ENCODE measurements at regions not wholly inside any gene's neighbourhood (a gene's known extent, or its start where the extent isn't known, plus 50 kb on each side); places are given as distances from the start of the nearest gene placed in this dataset.

DNA sequence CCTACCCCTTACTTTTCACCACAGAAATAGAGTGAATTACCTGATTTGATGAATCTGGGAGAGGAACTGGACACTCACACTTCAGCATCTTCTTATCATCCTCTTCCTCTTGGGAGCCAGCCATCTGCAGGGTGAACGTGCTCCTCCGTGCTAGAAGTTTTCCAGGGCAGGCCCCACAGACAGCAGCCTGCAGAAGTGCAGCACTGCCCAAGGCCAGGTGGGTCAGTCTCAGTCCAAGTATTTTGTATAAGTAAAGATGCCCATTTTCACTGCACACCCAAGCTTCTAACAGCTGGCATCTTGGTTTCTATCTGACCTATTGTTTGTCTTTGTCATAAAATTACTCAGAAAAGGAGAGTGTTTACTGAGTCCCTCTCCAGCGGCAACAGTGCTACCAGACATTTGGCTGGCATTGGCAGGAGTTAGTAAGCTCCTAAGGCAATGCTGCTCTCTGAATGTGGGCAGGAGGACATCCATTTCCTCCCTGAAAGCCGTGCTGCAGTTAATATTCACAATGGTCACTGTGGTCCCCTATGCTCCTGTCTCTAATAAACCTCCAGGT is 222.6 kb upstream of the CTAGE1 start:
- Histone ChIP-seq H3K27me3 (ENCODE audit: insufficient read depth, low read depth, low read length) (no peaks in the 10 kb centered on the region), H3K4me2 (ENCODE audit: low read length) (no peak overlapping the region), H3K9me3 (ENCODE audit: low read length) (no peaks in the 10 kb centered on the region)

DNA sequence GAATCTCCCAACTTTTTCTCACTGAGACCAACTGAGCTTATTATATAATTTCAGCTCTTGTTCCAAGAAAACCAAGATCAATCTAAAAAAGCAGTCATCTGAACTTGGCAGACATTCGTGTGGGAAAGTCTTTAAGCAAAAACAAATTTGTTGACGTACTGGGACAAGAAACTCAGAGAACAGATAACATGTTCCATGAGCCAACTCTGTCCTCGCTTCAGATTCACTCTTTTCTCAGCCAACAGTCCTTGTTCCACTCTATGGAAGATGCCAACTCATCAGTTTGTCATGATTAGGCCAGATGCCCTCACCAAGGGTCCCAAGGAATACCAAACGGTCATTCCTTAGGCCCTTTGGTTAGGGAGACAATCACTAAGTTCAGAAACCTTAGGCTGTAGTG is 224.2 kb upstream of the CTAGE1 start:
- TF ChIP-seq MXI1 (conservative IDR thresholded peaks at IDR 0.05; ENCODE audit: poor library complexity, severe bottlenecking) (no peak), POLR2AphosphoS5 (IDR thresholded peaks at IDR 0.05) (no peak), EP300 (conservative IDR thresholded peaks at IDR 0.05; ENCODE audit: poor library complexity, severe bottlenecking) (no peak), TAF1 (IDR thresholded peaks at IDR 0.05; ENCODE audit: low read depth) (no peak), SMC3 (conservative IDR thresholded peaks at IDR 0.05; ENCODE audit: poor library complexity) (no peak), EZH2 (IDR thresholded peaks at IDR 0.05; ENCODE audit: borderline replicate concordance, insufficient read depth, low read length, poor library complexity, severe bottlenecking) (no peak), RAD21 (conservative IDR thresholded peaks at IDR 0.05) (no peak)
- TF ChIP-seq, protein P1, sequence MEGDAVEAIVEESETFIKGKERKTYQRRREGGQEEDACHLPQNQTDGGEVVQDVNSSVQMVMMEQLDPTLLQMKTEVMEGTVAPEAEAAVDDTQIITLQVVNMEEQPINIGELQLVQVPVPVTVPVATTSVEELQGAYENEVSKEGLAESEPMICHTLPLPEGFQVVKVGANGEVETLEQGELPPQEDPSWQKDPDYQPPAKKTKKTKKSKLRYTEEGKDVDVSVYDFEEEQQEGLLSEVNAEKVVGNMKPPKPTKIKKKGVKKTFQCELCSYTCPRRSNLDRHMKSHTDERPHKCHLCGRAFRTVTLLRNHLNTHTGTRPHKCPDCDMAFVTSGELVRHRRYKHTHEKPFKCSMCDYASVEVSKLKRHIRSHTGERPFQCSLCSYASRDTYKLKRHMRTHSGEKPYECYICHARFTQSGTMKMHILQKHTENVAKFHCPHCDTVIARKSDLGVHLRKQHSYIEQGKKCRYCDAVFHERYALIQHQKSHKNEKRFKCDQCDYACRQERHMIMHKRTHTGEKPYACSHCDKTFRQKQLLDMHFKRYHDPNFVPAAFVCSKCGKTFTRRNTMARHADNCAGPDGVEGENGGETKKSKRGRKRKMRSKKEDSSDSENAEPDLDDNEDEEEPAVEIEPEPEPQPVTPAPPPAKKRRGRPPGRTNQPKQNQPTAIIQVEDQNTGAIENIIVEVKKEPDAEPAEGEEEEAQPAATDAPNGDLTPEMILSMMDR (IDR thresholded peaks at IDR 0.05; ENCODE audit: poor library complexity, severe bottlenecking) = no peak
- TF ChIP-seq, protein P2, sequence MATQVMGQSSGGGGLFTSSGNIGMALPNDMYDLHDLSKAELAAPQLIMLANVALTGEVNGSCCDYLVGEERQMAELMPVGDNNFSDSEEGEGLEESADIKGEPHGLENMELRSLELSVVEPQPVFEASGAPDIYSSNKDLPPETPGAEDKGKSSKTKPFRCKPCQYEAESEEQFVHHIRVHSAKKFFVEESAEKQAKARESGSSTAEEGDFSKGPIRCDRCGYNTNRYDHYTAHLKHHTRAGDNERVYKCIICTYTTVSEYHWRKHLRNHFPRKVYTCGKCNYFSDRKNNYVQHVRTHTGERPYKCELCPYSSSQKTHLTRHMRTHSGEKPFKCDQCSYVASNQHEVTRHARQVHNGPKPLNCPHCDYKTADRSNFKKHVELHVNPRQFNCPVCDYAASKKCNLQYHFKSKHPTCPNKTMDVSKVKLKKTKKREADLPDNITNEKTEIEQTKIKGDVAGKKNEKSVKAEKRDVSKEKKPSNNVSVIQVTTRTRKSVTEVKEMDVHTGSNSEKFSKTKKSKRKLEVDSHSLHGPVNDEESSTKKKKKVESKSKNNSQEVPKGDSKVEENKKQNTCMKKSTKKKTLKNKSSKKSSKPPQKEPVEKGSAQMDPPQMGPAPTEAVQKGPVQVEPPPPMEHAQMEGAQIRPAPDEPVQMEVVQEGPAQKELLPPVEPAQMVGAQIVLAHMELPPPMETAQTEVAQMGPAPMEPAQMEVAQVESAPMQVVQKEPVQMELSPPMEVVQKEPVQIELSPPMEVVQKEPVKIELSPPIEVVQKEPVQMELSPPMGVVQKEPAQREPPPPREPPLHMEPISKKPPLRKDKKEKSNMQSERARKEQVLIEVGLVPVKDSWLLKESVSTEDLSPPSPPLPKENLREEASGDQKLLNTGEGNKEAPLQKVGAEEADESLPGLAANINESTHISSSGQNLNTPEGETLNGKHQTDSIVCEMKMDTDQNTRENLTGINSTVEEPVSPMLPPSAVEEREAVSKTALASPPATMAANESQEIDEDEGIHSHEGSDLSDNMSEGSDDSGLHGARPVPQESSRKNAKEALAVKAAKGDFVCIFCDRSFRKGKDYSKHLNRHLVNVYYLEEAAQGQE (IDR thresholded peaks at IDR 0.05; ENCODE audit: borderline replicate concordance) = no peak
- no peak overlapping the region for H3K4me3 ChIP-seq (ENCODE audit: low read length)

More for the DNA sequence above, 222.6 kb upstream of the CTAGE1 start:
- no peak overlapping the region for H3K9ac ChIP-seq (ENCODE audit: low read length)
- H3K36me3 ChIP-seq (ENCODE audit: insufficient read depth, low read length) = no peaks in the 10 kb centered on the region
- H3K4me3 ChIP-seq (ENCODE audit: low read length) = no peak overlapping the region
- TF ChIP-seq SMC3 (conservative IDR thresholded peaks at IDR 0.05; ENCODE audit: poor library complexity) (no peak), POLR2AphosphoS5 (IDR thresholded peaks at IDR 0.05) (no peak), EP300 (conservative IDR thresholded peaks at IDR 0.05; ENCODE audit: poor library complexity, severe bottlenecking) (no peak), MXI1 (conservative IDR thresholded peaks at IDR 0.05; ENCODE audit: poor library complexity, severe bottlenecking) (no peak), EZH2 (IDR thresholded peaks at IDR 0.05; ENCODE audit: borderline replicate concordance, insufficient read depth, low read length, poor library complexity, severe bottlenecking) (no peak), RAD21 (conservative IDR thresholded peaks at IDR 0.05) (no peak), TAF1 (IDR thresholded peaks at IDR 0.05; ENCODE audit: low read depth) (no peak)
- TF ChIP-seq, protein P1 (IDR thresholded peaks at IDR 0.05; ENCODE audit: poor library complexity, severe bottlenecking) = no peak
- TF ChIP-seq, protein P2 (IDR thresholded peaks at IDR 0.05; ENCODE audit: borderline replicate concordance) = no peak
- no peak overlapping the region for H3K27ac ChIP-seq (ENCODE audit: low read length)
- no peaks in the 10 kb centered on the region for H3K79me2 ChIP-seq (replicated peaks; ENCODE audit: insufficient read depth, low read length)
- no peaks in the 10 kb centered on the region for H3K9me2 ChIP-seq (ENCODE audit: insufficient read depth, low read length)
- H2AFZ ChIP-seq (ENCODE audit: low read depth, low read length) = no peak overlapping the region
- H4K20me1 ChIP-seq (ENCODE audit: insufficient read depth) = no peaks in the 10 kb centered on the region
- no peaks in the 10 kb centered on the region for H3F3A ChIP-seq (ENCODE audit: insufficient read depth, low read length, poor library complexity, severe bottlenecking)

More for the DNA sequence above, 224.2 kb upstream of the CTAGE1 start:
- Histone ChIP-seq H3K9me3 (ENCODE audit: low read length) (no peaks in the 10 kb centered on the region), H4K20me1 (ENCODE audit: insufficient read depth) (no peaks in the 10 kb centered on the region), H3F3A (ENCODE audit: insufficient read depth, low read length, poor library complexity, severe bottlenecking) (no peaks in the 10 kb centered on the region), H2AFZ (ENCODE audit: low read depth, low read length) (no peak overlapping the region), H3K9me2 (ENCODE audit: insufficient read depth, low read length) (no peaks in the 10 kb centered on the region), H3K27me3 (ENCODE audit: insufficient read depth, low read depth, low read length) (no peaks in the 10 kb centered on the region), H3K9ac (ENCODE audit: low read length) (no peak overlapping the region), H3K4me2 (ENCODE audit: low read length) (no peak overlapping the region), H3K27ac (ENCODE audit: low read length) (no peak overlapping the region), H3K79me2 (replicated peaks; ENCODE audit: insufficient read depth, low read length) (no peaks in the 10 kb centered on the region), H3K36me3 (ENCODE audit: insufficient read depth, low read length) (no peaks in the 10 kb centered on the region)

Measured in neural cell (in vitro differentiated cells).